Body of pancreas (tissue), 4 donors: ENCODE measurements at regions not wholly inside any gene's neighbourhood (a gene's known extent, or its start where the extent isn't known, plus 50 kb on each side); places are given as distances from the start of the nearest gene placed in this dataset.

ENCODE experiments used
- CTCF ChIP-seq, 7 experiments: fragments of 450-650 bp in 4 of 7; fragments of 200-600 bp in 3 of 7; sonication (generic) in 3 of 7; IDR thresholded peaks; one replicate each; pipeline ENCODE4 v1.5.1; 2016 to 2019; ENCODE audit warnings: antibody characterized with exemption in 7 of 7
- POLR2A ChIP-seq, 3 donors: fragments of 450-650 bp; IDR thresholded peaks; one replicate each; pipeline ENCODE4 v1.6.1; 2016; ENCODE audit warnings: antibody characterized with exemption in 3 of 3, mild to moderate bottlenecking in 2 of 3

- TF ChIP-seq CTCF (IDR thresholded peaks at IDR 0.05) (no peak), POLR2A (IDR thresholded peaks at IDR 0.05) (no peak)
These were observed 100.1 kb upstream of the NPHP3 start for GRCh38 chr3:132822266-132822665.
